RWPE2 (cell line): ENCODE measurements at regions not wholly inside any gene's neighbourhood (a gene's known extent, or its start where the extent isn't known, plus 50 kb on each side); places are given as distances from the start of the nearest gene placed in this dataset.

Experiments used
- ATAC-seq: fragments of 200-7000 bp; cut with Tn5 transposase; 3 replicates; pipeline ENCODE4 v1.9.1; 2021; ENCODE audit warnings: low read depth
- DNase-seq: peaks from one replicate; pipeline ENCODE4 v3.0.0-alpha.2; 2020; ENCODE audit warnings: low spot score
- H3K27ac ChIP-seq: fragments of 450-650 bp; 2 replicates; pipeline ENCODE4 v1.5.1; 2017; ENCODE audit warnings: mild to moderate bottlenecking; ENCODE audit not compliant: poor library complexity, severe bottlenecking
- H3K27me3 ChIP-seq: fragments of 250-450 bp; sonication (Bioruptor Pico); 2 replicates; pipeline ENCODE4 v1.5.1; 2021; ENCODE audit warnings: mild to moderate bottlenecking, moderate library complexity; ENCODE audit not compliant: insufficient read depth, poor library complexity, severe bottlenecking
- H3K36me3 ChIP-seq: fragments of 250-450 bp; sonication (Bioruptor Pico); 2 replicates; pipeline ENCODE4 v1.5.1; 2020; ENCODE audit warnings: low read depth, mild to moderate bottlenecking, moderate library complexity
- H3K4me1 ChIP-seq: fragments of 250-450 bp; sonication (Bioruptor Pico); 2 replicates; pipeline ENCODE4 v1.5.1; 2021; ENCODE audit warnings: mild to moderate bottlenecking, moderate library complexity; ENCODE audit not compliant: insufficient read depth, poor library complexity, severe bottlenecking
- H3K4me3 ChIP-seq: fragments of 250-450 bp; sonication (Bioruptor Pico); 2 replicates; pipeline ENCODE4 v1.5.1; 2021; ENCODE audit warnings: mild to moderate bottlenecking, moderate library complexity; ENCODE audit not compliant: severe bottlenecking
- H3K9me3 ChIP-seq: fragments of 250-450 bp; sonication (Bioruptor Pico); 2 replicates; pipeline ENCODE4 v1.5.1; 2021; ENCODE audit warnings: mild to moderate bottlenecking, moderate library complexity; ENCODE audit not compliant: severe bottlenecking
- CTCF ChIP-seq: fragments of 450-650 bp; IDR thresholded peaks from one replicate; pipeline ENCODE4 v1.5.1; 2017; ENCODE audit warnings: mild to moderate bottlenecking, moderate library complexity; ENCODE audit not compliant: poor library complexity, severe bottlenecking

DNA sequence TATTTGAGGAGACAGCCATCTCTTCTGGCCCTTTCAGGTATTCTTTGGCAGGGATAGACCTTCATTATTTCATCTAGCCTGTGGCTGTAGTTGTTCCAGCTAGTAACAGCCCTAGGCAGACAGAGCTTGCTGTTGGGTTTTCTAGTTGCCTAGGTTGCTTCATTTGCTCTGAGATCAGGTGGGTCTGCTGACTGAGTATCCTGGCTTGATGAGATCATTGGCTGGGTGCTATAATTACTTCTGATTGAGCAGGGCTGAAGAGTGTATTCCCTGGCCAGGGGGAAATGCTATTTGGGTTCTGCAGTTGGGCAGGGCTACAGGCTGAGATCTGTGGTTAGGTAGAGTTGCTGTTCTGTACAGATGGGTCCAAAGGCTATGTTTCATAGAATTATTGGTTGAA lies 456.1 kb downstream of the PSAT1 start:
- Histone ChIP-seq H3K27me3 (no peaks in the 10 kb centered on the region), H3K9me3 (no peaks in the 10 kb centered on the region), H3K4me1 (no peaks in the 10 kb centered on the region), H3K36me3 (no peaks in the 10 kb centered on the region), H3K27ac (no peak overlapping the region), H3K4me3 (no peak overlapping the region)
- no peak for ATAC-seq
- DNase-seq, result no peak
- TF ChIP-seq CTCF, result no peak

DNA sequence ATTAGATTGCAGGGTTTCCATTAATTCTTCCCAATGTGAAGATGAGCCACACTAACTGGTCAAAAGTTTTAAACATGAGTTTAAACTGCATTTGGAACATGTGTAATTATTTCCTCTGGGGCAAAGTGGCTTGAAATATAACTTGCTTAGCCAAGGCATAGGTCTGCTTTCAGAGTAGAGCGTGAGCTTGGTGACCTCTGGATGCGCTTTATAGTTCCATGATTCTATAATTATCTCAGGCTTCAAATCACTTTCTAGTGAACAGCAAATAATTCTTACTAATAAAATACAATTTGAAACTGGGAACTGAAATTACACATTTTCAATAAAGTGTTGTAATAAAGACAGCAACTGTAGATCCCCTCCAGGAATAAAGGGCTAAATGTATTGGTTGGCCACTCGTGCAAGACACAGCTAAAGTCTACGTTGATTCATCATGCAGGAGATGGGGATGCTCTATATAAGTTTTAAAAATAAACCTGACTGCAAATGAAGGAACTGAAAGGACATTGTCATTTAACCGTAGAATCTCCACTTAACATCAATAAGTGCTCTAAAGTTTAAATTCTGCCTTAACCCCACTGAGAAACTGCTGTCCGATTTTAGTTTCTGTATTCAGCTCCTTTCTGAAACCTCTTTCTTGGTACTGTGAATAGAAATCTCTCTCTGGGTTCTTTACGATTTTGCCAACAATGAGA lies 460.0 kb downstream of the PSAT1 start:
- no peak for DNase-seq
- Histone ChIP-seq H3K9me3 (no peaks in the 10 kb centered on the region), H3K36me3 (no peaks in the 10 kb centered on the region), H3K27ac (no peak overlapping the region), H3K27me3 (no peaks in the 10 kb centered on the region), H3K4me3 (no peak overlapping the region), H3K4me1 (no peaks in the 10 kb centered on the region)
- TF ChIP-seq CTCF, result no peak
- no peak for ATAC-seq

DNA sequence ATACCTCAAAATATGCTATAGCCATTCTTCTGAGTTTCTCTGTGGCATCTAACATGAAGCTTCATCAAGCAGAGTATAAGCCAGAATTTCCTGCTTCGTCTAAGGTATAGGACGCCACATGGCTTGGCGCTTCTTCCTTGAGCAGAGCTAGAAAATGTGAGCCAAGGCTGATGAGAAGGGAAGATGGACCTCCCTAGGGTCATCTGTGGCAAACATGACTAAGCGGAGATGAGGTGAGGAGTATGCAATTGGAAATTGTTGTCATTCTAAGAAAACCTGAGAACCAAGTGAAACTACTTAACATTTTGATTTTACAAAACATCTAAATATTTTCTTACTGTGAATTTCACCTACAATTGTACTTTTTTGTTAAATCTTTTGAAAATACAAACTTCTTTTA lies 466.5 kb downstream of the PSAT1 start:
- ATAC-seq, result no peak

GRCh38 chr9:78765861-78766260 lies 468.9 kb downstream of the PSAT1 start:
- Histone ChIP-seq H3K4me3 (no peak overlapping the region), H3K27me3 (no peaks in the 10 kb centered on the region), H3K9me3 (no peaks in the 10 kb centered on the region), H3K27ac (no peak overlapping the region), H3K36me3 (no peaks in the 10 kb centered on the region), H3K4me1 (no peaks in the 10 kb centered on the region)
- ATAC-seq (no peak), DNase-seq (no peak)
- TF ChIP-seq CTCF, result no peak

More for the DNA sequence above, 466.5 kb downstream of the PSAT1 start:
- no peaks in the 10 kb centered on the region for H3K36me3 ChIP-seq
- no peak for DNase-seq
- H3K9me3 ChIP-seq, result no peaks in the 10 kb centered on the region
- H3K4me3 ChIP-seq, result no peak overlapping the region
- H3K4me1 ChIP-seq, result no peaks in the 10 kb centered on the region
- H3K27me3 ChIP-seq, result no peaks in the 10 kb centered on the region
- TF ChIP-seq CTCF, result no peak
- no peak overlapping the region for H3K27ac ChIP-seq

- no peak for TF ChIP-seq CTCF
- DNase-seq, result no peak
- H3K27me3 ChIP-seq, result no peaks in the 10 kb centered on the region
These were observed 470.6 kb downstream of the PSAT1 start for GRCh38 chr9:78767490-78767889.

More at GRCh38 chr9:78767490-78767889, 470.6 kb downstream of the PSAT1 start:
- no peak overlapping the region for H3K4me3 ChIP-seq
- H3K4me1 ChIP-seq, result no peaks in the 10 kb centered on the region
- H3K9me3 ChIP-seq, result no peaks in the 10 kb centered on the region
- no peak overlapping the region for H3K27ac ChIP-seq
- ATAC-seq, result no peak
- H3K36me3 ChIP-seq, result no peaks in the 10 kb centered on the region
